ENCODE measurements at regions not wholly inside any gene's neighbourhood (a gene's known extent, or its start where the extent isn't known, plus 50 kb on each side); places are given as distances from the start of the nearest gene placed in this dataset.

- TF ChIP-seq EZH2 (IDR thresholded peaks at IDR 0.05; ENCODE audit: insufficient read depth, poor library complexity, severe bottlenecking) (no peak), EZH2phosphoT487 (IDR thresholded peaks at IDR 0.05; ENCODE audit: insufficient read depth, low read depth) (no peak)
These were observed 245.0 kb downstream of the TTLL2 start for GRCh38 chr6:167569879-167570278.

Data from GM23248 (cell line).